ENCODE measurements at regions not wholly inside any gene's neighbourhood (a gene's known extent, or its start where the extent isn't known, plus 50 kb on each side); places are given as distances from the start of the nearest gene placed in this dataset.

DNA sequence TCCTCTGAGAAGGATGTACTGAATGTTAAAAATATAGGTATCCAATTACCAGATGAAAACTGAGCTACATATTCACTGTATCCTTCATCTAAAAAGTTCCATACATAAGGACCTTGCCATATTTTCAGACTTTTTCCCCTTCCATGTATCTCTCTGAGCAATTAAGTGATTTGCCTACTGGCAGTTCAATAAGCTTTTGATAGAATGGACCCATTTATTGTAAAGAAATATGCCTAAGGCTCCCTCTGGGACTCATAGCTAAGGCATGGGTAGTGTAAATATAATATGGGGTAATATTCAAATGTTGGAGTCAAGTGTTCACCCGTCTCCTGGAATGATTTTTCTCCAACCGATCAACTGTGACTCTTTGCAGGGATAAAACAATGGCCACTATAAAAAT is 135.4 kb upstream of the FSHR start:
- H3K4me3 ChIP-seq (ENCODE audit: low read depth, poor library complexity, severe bottlenecking): no peak overlapping the region
- DNase-seq (ENCODE audit: low spot score in 2 of 2): no peak
- 73 to 74% methylated on average over 2 of the region's 2 CpGs for WGBS, 2 donors
- intact Hi-C loops (cut with DNase I; ENCODE audit: low total_unique reads): no loop called here
- TF ChIP-seq, protein P1, sequence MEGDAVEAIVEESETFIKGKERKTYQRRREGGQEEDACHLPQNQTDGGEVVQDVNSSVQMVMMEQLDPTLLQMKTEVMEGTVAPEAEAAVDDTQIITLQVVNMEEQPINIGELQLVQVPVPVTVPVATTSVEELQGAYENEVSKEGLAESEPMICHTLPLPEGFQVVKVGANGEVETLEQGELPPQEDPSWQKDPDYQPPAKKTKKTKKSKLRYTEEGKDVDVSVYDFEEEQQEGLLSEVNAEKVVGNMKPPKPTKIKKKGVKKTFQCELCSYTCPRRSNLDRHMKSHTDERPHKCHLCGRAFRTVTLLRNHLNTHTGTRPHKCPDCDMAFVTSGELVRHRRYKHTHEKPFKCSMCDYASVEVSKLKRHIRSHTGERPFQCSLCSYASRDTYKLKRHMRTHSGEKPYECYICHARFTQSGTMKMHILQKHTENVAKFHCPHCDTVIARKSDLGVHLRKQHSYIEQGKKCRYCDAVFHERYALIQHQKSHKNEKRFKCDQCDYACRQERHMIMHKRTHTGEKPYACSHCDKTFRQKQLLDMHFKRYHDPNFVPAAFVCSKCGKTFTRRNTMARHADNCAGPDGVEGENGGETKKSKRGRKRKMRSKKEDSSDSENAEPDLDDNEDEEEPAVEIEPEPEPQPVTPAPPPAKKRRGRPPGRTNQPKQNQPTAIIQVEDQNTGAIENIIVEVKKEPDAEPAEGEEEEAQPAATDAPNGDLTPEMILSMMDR (IDR thresholded peaks at IDR 0.05): no peak
- no peak for TF ChIP-seq POLR2A (IDR thresholded peaks at IDR 0.05)

DNA sequence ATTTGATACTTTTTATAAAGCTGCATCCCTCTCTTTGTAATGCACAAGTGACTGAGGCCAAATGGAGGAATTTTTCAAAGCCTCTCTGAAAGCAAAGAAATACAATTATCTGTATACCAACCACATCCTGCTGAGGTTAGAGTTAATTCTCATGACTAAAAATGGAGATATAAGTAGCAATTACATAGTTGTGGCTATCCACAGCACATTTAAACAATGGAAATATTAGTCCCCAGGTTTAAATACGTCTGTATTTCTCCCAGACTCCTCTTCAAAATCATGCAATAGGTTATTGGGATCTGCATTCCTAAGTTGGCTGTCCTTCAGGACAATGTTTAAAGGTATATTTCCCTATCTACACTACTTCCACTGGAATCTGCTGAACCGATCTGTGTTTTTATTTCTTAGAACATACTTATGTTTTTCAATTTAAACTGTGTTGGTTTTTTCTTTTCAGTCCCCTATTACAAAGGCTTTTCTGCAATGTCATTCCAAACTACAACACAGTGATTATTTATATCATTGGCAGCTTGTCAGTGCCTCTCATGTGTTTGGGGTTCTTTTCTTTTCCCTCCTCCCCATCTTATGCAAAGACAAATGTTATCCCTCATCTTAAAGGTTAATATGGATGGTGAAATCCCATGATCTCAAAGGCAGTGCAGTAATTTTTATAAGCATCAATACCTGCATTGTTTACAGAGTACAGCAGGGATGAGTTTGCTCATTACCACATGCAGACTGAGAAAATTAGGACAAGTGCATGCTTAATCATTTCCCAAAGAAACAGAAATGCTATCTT is 134.8 kb upstream of the FSHR start:
- DNase-seq (ENCODE audit: low spot score in 2 of 2): no peak
- 26 to 32% methylated on average over 2 of the region's 2 CpGs for WGBS, 2 donors
- H3K4me3 ChIP-seq (ENCODE audit: low read depth, poor library complexity, severe bottlenecking): no peak overlapping the region
- TF ChIP-seq, protein P1 (IDR thresholded peaks at IDR 0.05): no peak
- TF ChIP-seq POLR2A (IDR thresholded peaks at IDR 0.05): no peak
- intact Hi-C loops (cut with DNase I; ENCODE audit: low total_unique reads): no loop called here

DNA sequence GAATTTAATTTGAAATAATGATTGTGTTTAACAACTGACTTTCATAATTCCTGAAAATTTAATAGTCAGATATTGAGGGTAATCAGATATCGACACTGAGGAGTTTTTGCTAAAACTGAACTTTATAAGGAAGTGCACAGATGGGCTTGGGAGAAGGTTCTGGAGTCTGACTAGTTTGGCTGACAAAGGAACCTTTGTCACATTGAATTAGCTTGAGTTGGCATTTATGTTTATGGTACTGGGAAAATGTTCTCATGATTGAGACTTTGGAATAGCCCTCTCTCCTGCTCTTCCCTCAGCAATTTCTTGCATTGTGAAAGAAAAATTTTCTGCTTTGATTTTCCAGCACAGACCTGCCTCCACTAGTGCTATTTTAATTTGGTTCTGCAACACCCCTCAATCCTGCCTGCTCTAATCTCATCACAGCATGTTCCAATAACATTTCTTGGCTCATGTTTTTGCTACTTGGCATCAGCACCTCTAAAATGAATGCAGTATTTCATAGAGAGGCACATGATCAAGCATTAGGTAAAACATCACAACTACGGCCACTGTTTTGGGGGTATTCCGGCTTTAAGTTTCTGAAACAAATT is 133.9 kb upstream of the FSHR start:
- intact Hi-C loops (cut with DNase I; ENCODE audit: low total_unique reads): no loop called here
- no peak for DNase-seq (ENCODE audit: low spot score in 2 of 2)
- no peak overlapping the region for H3K4me3 ChIP-seq (ENCODE audit: low read depth, poor library complexity, severe bottlenecking)
- WGBS, 2 donors: 21 to 29% methylated on average over 3 of the region's 3 CpGs
- TF ChIP-seq, protein P1 (IDR thresholded peaks at IDR 0.05): no peak
- TF ChIP-seq POLR2A (IDR thresholded peaks at IDR 0.05): no peak

DNA sequence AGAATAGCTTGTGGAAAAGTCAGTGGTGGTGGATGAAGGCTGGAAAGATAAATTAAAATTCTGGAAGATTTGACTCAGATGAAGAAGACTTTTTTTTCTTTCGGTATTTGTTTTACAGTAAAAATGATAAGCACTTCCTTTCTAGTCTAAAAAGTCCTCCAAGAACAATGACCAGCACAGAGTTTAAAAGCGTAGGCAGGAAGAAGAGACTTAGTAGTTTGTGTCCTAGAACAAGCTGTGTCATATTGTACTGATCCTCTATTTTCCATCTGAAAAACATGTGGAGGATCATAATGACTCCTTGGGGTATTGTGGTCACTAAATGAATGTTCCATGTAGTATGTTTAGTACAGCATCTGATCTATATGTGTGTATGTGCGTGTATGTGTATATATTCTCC is 132.4 kb upstream of the FSHR start:
- no peak for DNase-seq (ENCODE audit: low spot score in 2 of 2)
- H3K4me3 ChIP-seq (ENCODE audit: low read depth, poor library complexity, severe bottlenecking): no peak overlapping the region
- no peak for TF ChIP-seq POLR2A (IDR thresholded peaks at IDR 0.05)
- TF ChIP-seq, protein P1 (IDR thresholded peaks at IDR 0.05): no peak
- intact Hi-C loops (cut with DNase I; ENCODE audit: low total_unique reads): no loop called here
- 72 to 77% methylated on average over 3 of the region's 3 CpGs for WGBS, 2 donors

DNA sequence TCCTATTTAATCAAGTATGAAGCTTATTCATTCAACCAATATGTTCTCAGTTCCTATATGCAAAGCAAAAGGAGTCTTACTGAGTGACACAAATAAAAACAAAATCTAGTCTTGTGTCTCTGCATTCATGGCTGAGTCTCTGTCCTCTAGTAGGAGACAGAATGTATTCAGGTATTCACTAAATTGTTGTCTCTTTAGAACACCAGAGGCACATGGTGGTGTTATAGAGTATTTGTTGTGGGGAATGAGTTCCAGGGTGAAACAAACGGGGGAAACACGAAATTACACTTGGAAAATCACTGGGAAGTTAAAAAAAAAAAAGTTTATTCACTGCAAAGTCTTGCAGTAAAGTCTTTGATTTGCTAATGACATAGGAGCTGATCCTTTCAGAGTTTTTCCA is 131.7 kb upstream of the FSHR start:
- H3K4me3 ChIP-seq (ENCODE audit: low read depth, poor library complexity, severe bottlenecking): no peak overlapping the region
- no peak for TF ChIP-seq POLR2A (IDR thresholded peaks at IDR 0.05)
- TF ChIP-seq, protein P1 (IDR thresholded peaks at IDR 0.05): no peak
- 68 to 79% methylated on average over 2 of the region's 2 CpGs for WGBS, 2 donors
- DNase-seq (ENCODE audit: low spot score in 2 of 2): no peak
- intact Hi-C loops (cut with DNase I; ENCODE audit: low total_unique reads): no loop called here
